Brain microvascular endothelial cell (primary cell): ENCODE measurements at regions not wholly inside any gene's neighbourhood (a gene's known extent, or its start where the extent isn't known, plus 50 kb on each side); places are given as distances from the start of the nearest gene placed in this dataset.

Experiments used
- DNase-seq: peaks from one replicate; pipeline ENCODE4 v3.0.0-alpha.2; 2020
- H3K27ac ChIP-seq: fragments of 250-450 bp; sonication (Bioruptor Pico); 2 replicates; pipeline ENCODE4 v1.5.1; 2020; ENCODE audit warnings: mild to moderate bottlenecking, moderate library complexity
- H3K27me3 ChIP-seq: fragments of 250-450 bp; sonication (Bioruptor Pico); replicated peaks from 2 replicates; pipeline ENCODE4 v1.5.1; 2020; ENCODE audit warnings: mild to moderate bottlenecking
- H3K36me3 ChIP-seq: fragments of 250-450 bp; sonication (Bioruptor Pico); replicated peaks from 2 replicates; pipeline ENCODE4 v1.5.1; 2020; ENCODE audit warnings: mild to moderate bottlenecking
- H3K4me3 ChIP-seq: 2 replicates; pipeline ENCODE4 v1.5.1; 2011; ENCODE audit warnings: low read depth, mild to moderate bottlenecking, control low read depth, low read length, moderate library complexity
- CTCF ChIP-seq: IDR thresholded peaks from 2 replicates; pipeline ENCODE4 v1.5.1; 2011; ENCODE audit warnings: low read depth, mild to moderate bottlenecking, moderate library complexity, low read length, control low read depth, inconsistent platforms; ENCODE audit errors: missing control alignments
- in situ Hi-C: cut with HindIII; loops from 2 replicates; pipeline ENCODE4 v1.10.0; 2017; ENCODE audit warnings: low sequenced_read_pairs, low pct_ligation_motif_present

DNA sequence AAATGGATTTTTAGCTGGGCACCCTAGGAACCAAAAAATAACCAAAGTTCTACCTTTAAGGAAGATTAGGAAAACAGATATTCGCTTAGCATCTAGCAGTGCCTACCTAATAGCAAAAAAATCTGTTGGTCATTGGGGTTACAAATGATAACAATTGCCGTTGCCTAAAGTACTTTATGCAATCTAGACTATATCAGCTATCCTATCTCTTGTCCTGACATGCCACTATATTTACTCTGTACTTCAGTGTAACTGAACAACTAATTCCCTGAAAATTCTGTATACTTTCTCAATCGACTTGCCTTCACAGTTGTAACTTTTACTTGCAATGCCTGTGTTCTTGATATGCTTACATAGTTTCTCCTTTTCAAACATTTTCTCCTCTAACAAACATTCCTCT lies 282.9 kb upstream of the PCDH7 start:
- in situ Hi-C loops = no loop called here
- TF ChIP-seq CTCF = no peak
- no peaks in the 10 kb centered on the region for H3K36me3 ChIP-seq
- no peak for DNase-seq
- H3K27me3 ChIP-seq = no peaks in the 10 kb centered on the region
- H3K27ac ChIP-seq = no peak overlapping the region
- no peak overlapping the region for H3K4me3 ChIP-seq

DNA sequence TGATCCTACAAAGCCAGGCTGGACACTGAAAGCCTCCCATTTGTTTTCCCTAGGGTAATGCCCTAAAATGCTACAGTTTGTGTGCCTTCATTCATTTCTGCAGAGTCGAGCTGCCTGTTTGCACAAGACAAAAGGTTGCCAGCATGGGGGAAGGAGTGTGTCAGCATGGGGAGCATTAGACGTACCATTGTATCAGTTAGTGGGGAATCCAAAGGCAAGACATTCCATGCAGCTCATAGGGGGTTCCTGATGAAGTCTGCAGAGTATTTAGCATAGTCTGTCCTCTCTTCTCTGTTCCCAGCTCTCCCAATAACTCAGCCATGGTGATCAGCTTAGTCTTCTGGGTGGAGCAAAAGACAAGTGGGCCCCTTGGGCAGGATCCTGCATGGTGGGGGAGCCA lies 276.9 kb upstream of the PCDH7 start:
- no peak overlapping the region for H3K27ac ChIP-seq
- TF ChIP-seq CTCF = no peak
- in situ Hi-C loops = no loop called here
- no peak for DNase-seq
- no peak overlapping the region for H3K4me3 ChIP-seq
- no peaks in the 10 kb centered on the region for H3K36me3 ChIP-seq
- H3K27me3 ChIP-seq = no peaks in the 10 kb centered on the region

DNA sequence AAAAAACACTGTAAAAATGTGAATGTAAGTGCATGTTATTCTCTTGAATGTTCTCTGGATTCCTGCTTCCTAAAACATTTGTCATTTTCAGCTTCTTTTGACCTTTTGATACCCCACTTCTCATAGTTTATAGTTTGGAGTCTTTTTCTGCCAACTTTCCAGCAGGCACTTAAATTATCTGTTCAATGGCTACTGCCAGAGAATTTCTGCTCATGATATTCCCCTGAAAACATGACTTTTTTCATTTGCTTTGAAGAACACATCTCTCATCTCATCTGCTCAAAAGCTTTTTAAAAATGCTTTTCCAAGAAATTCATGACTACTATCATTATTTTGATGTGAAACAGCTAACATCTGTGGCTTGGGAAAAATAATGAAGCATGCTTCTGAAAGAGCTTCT lies 269.7 kb upstream of the PCDH7 start:
- DNase-seq = no peak
- H3K27me3 ChIP-seq = no peaks in the 10 kb centered on the region
- H3K36me3 ChIP-seq = no peaks in the 10 kb centered on the region
- H3K27ac ChIP-seq = no peak overlapping the region
- no peak for TF ChIP-seq CTCF
- no peak overlapping the region for H3K4me3 ChIP-seq
- in situ Hi-C loops = no loop called here

- no peak overlapping the region for H3K27ac ChIP-seq
- no peak overlapping the region for H3K4me3 ChIP-seq
- no peak for TF ChIP-seq CTCF
- no peak for DNase-seq
- H3K36me3 ChIP-seq = no peaks in the 10 kb centered on the region
- no peaks in the 10 kb centered on the region for H3K27me3 ChIP-seq
- in situ Hi-C loops = no loop called here
These were observed 265.7 kb upstream of the PCDH7 start for GRCh38 chr4:30454504-30454903.

GRCh38 chr4:30456716-30457115 lies 263.5 kb upstream of the PCDH7 start:
- no peak for DNase-seq
- in situ Hi-C loops = no loop called here
- Histone ChIP-seq H3K4me3 (no peak overlapping the region), H3K36me3 (no peaks in the 10 kb centered on the region), H3K27me3 (no peaks in the 10 kb centered on the region), H3K27ac (no peak overlapping the region)
- TF ChIP-seq CTCF = no peak

GRCh38 chr4:30460818-30461217 lies 259.4 kb upstream of the PCDH7 start:
- no peak for DNase-seq
- Histone ChIP-seq H3K27me3 (no peaks in the 10 kb centered on the region), H3K36me3 (no peaks in the 10 kb centered on the region), H3K27ac (no peak overlapping the region), H3K4me3 (no peak overlapping the region)
- TF ChIP-seq CTCF = no peak
- in situ Hi-C loops = no loop called here
